ENCODE measurements at regions not wholly inside any gene's neighbourhood (a gene's known extent, or its start where the extent isn't known, plus 50 kb on each side); places are given as distances from the start of the nearest gene placed in this dataset.

DNA sequence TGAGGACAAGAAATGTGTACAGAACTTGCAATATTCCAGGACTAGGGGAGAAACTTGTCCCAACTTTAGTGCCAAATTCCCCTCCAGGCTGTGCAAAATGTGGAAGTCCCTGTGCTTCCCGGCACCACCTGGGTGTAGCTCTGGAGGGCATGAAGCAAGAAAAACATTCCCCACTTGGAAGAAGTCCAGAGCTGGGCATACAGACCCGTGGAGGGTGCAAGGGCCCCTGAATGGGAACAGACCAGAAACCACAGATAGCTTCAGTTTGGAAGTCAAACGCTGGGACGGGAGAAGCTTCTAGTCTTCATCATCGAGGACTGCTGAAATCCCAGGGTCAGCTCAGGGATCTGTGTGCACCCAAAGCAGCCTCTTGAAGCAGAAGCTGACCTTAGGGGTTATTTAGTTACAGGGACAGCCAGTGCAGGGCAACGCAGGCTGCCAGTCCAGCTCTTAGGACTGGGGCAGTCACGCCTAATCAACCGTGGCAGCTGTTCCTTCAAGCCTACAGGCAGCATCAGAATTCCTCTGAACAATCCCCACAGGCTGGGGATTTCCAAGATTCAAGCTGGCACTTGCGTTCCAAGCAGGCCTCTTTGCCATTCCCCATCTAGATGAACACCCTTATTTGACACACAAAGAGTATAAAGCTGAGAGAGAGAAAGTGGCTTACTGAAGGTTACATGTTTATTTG, 269.4 kb downstream of the LOXHD1 start:
- DNase-seq, result no peak

DNA sequence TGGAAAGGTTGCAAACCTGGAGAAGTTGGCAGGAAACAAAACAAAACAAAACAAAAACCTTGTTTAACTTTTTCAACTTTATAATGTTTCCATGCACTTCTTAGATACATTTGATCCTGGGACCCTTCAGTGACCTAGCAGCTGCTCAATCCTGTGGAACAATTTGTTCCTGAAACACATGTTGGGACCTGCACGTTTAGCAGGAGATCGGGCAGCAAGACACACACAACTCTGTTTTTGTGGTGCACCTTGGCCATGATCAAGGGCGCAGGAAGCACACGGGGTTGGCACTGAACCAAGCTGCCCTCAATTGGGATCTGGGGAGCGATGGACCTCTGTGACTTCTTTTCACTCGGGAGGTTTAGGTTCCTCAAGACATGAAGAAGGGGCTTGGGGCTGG, 268.7 kb downstream of the LOXHD1 start:
- DNase-seq, result no peak

- no peak for DNase-seq
Observed at GRCh38 chr18:46392576-46392975, 264.4 kb downstream of the LOXHD1 start.

DNA sequence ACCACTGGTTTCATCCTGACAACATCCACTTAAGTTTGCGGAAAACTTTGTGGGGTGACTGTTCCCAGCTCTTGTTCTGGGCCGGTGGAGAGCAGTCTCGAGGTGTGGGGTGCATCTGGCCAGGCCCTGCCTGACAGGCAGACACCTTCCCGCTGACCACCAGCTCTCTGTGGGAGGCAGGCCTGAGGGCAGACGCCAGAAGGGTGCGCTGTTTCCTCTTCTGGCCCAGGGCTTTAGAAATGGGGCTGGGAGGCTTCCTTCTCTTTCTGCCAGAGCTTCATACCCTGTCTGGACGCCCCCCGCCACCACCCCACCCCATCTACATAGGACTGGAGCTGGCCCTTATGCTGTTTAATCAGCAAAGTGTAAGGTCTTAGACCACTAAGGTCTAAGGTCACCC, 263.8 kb downstream of the LOXHD1 start:
- no peak for DNase-seq

DNA sequence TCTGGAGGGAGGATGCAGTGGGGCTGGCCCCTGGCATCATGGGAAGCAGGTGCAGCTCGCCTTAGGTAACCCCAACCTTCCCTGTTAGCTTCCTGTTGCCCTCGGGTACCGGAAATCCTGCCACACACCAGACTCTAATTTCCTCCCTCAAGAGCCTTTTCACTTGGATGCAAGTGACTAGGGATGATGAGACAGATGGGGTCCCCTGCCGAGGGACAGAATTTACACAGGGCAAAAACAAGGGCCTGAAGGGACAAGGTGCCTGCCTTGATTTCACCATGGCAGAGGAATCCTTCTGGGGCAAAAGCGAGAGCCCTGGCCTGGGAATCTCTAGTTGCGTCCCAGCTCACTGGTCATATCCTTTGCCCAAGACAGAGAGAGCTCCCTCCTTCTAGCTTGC, 263.1 kb downstream of the LOXHD1 start:
- no peak for DNase-seq

DNA sequence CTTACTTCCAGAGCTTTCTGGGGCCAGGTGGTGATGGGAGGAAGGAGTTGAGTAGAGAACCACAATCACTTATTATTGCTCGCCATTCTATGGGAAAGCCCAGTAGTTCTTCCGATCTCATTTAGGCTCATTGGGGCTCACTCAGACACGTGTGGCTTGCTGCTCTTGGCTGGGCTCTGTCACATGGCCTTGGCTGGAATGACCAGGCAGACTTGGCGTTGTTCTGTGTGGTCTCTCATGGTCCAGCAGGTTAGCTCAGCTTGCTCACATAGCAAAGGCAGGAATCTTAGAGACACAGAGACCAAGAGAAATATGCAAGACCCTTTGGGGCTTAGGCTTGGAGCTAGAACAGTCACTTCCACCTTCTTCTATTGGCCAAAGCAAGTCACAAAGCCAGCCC, 261.2 kb downstream of the LOXHD1 start:
- no peak for DNase-seq

DNA sequence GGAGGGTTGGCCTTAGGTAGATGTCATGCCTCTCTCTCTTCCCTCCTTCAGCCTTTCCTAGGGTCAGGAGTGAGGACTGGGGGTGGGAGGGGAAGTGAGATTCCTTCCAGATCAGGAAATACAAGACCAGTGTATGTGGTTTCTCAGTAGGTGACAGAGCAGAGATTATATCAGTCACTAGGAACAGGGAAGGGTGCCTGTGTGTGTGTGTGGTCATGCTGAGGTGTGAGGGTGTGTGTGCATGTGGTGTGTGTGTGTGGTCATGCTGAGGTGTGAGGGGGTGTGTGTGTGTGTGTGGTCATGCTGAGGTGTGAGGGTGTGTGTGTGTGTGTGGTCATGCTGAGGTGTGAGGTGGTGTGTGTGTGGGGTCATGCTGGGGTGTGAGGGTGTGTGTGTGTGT, 259.8 kb downstream of the LOXHD1 start:
- no peak for DNase-seq

- DNase-seq, result no peak
Observed at GRCh38 chr18:46398005-46398404, 259.0 kb downstream of the LOXHD1 start.

GRCh38 chr18:46398625-46399024, 258.4 kb downstream of the LOXHD1 start:
- DNase-seq, result no peak

DNA sequence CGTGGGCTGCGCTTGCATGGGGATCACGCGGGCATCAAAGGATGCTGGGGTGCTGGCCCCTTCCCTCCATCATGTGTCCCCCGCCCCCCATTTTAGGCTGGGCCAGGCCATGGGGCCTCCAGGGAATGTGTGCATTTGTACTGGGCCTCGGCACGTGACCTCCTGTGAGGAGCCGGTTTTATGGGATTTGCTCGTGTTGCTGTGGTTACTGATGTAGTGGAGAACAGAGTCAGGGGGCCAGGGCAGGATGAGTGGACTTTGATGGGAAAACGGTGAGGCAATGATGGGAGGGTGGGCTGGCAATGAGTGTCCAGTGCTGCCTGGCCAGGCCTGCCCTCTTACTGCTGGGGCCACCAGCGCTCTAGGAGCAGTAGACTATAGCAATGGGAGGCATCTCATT, 257.7 kb downstream of the LOXHD1 start:
- DNase-seq, result no peak

DNA sequence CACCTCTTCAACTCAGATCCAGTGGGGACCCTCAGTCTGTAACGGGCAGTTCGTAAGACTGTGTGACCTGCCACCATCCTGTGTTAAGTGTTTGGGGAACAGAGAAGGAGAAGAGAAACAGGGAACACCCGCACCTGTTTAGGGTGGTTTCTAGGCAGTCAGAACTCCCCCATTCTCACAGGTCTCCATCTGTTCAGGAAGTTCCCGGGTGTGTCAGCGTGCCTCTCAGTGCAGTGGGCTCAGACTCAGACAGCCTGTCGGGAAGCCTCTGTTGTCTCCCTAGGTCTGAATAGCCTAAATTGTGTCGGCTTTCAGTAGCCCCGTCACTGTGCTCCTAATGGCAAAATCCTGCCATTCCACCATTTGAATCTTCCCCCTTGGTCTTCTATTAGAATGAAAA, 256.6 kb downstream of the LOXHD1 start:
- DNase-seq, result no peak

- DNase-seq, result no peak
Observed at GRCh38 chr18:46401486-46402070, 255.4 kb downstream of the LOXHD1 start.

- DNase-seq, result no peak
Observed at GRCh38 chr18:46402396-46402795, 254.6 kb downstream of the LOXHD1 start.

GRCh38 chr18:46402945-46403344, 254.1 kb downstream of the LOXHD1 start:
- no peak for DNase-seq

DNA sequence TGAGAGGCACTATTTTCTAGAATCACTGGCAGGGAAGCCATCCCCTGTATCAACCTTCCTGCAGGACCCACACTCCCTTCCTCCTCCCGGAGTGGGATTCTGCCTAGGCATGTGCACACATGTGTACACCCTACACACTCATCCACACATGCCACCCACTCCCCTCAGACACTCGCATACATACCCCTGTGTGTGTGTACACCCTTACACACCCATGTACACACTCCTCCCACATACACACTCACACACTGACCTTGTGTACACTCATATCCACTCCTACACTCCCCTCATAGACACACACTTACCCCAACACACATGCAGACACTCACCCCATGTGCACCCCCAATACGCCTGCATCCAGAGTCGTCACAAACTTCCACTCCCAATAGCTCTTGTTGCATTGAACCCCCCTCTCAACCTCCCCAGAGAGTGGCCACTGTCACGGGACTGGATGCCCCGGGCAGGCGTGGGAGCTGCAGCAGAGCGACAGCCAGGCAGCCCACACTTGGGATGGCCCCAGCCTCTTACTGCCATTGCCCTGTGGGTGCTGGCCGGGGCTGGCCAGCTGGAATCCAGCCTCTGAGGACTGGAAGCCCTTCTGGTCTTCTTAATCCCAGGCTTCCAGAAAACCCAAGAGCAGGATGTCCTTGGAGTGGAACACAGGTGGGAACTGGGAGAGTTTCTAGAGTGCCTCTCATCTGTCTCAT, 251.0 kb downstream of the LOXHD1 start:
- DNase-seq, result no peak

DNA sequence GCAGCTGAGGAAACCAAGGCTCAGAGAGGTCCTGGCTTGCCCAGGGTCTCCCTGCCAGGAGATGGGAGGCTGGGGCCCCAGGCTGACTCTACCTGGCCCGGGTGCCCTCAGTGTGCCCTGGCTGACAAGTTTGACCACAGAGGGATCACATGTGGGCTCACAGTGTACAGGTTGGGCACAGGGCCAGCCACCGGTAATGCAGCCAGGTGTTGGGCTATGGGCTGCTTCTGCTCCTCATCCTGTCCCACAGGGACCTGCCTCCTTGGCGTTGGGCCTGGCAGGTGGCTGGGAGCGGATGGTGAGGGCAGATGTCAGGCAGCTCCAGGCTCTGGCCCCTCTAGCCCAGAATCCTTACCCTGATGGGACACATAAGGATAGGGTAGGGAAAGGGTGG, 250.5 kb downstream of the LOXHD1 start:
- DNase-seq, result no peak

DNA sequence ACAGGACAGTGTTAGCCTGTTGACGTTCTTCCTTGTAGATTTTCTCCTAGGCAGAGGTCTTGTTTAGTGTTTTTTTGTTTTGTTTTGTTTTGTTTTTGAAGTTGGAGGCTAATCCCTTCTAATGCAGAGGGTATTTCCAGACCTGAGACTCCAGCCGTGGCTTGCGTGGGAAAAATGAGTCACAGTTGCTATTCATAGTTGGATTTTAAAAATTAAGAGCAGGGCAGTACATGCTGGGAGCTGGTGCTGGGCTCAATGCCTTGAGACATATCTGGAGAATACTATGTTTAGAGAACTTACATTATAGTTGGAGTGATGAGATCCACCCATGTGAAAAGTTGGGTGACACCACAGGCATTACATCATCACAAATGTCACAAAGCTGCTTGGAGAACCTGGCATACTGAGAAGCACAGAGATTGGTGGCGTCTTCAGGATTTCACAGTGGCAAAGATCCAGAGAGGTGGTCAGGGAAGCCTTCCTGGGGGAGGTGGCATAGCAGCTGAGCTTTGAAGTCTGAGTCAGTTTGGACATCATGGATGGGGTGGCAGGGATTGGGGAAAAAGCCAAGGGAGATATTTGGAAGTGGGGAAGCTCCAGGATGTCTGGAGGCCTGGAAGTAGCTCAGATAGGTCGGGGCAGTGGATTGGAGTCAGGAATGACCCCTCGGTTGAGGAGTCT, 249.4 kb downstream of the LOXHD1 start:
- no peak for DNase-seq

- DNase-seq, result no peak
Observed at GRCh38 chr18:46408334-46408987, 248.6 kb downstream of the LOXHD1 start.

DNA sequence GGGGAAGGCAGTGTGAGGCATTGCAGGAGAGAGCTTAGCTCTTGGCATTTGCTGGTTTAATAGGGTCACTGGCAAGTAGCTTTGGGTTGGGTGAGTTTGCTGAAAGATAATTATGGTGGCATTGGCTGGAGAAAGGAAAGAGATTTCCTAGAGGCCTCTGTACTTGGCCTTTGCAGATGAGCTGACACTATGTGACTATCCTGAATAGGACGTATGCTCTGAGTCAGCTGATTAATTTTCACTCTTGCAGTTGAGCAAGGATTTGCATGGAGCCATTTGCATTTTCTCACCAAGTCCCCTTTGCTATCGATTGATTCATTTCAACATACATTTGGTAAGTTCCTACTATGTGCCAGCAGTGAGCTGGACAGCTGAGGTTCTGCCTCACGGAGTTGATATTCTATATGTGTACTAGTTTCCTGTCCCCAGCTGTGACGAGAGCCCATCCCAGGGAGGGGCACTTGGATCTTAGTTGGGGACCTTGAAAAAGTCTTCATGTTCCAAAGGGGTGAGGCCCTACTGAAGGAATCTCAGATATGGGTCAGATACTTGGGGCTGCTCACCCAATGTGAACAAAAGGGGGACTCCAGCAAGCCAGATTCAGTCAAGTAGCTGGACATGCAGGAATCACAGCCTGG, 245.7 kb downstream of the LOXHD1 start:
- DNase-seq, result no peak

DNA sequence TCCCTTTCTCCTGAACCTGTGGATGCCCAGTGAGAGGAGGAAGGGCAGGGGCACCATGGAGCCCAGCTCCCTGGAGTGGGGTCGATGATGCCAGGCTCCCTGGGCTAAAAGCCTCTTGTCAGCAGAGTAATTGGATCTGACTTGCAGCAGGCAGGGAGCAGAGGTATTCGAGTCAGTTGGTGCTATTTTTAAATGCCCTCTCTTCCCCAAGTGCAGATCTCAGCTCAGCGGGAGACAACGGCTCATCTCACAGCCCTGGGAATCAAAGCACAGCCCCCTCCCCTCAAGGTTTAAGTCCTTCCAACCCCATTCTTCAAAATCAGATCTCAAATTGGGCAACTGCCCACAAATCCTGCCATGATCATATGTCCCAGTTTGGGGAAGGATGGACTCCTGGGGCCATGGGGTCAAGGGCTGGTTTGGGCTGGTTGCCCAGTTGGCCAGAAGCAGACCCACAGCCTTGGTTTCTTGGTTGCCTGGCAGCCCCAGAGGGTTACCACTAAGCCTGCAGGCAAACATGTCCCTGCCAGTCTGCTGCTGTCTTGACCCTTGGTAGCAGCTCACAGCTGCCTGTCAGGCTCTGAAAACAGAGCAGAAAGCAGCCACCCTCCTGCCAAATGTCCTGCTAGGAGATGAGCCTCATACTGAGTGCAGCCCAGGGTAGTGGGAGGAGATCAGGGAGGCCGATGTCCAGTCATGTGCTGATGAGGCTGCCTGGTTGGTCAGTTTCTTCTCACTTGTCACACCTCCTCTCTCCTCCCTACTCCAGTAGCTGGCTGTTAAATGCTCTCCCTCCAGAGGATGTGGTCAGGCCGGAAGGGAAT, 244.9 kb downstream of the LOXHD1 start:
- DNase-seq, result no peak

GRCh38 chr18:46412916-46413315, 244.1 kb downstream of the LOXHD1 start:
- no peak for DNase-seq

DNA sequence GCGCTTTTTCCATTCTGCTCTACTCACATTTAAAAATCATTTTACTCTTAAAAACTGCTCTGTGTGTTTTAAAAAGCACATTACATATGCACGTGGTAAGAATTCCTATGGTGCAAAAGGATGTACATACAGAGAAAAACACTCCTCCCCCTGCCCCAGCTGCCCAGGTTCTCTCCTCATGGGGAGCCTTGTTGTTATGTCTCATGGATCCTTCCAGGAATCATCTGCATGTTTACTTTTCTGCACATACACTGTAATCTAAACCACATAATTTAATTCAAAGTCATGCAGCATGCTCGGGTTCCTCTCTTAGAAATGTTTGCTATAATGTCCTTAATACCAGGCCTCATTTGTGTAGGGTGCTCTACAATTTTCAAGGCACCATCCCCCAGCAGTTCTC, 243.3 kb downstream of the LOXHD1 start:
- DNase-seq, result no peak
